MM.1S (cell line): ENCODE measurements at regions not wholly inside any gene's neighbourhood (a gene's known extent, or its start where the extent isn't known, plus 50 kb on each side); places are given as distances from the start of the nearest gene placed in this dataset.

Source experiments
- DNase-seq: peaks from one replicate; pipeline ENCODE4 v3.0.0-alpha.2; 2015
- H2AFZ ChIP-seq: fragments of 300-600 bp; sonication (generic); 2 replicates; pipeline ENCODE4 v1.6.0; 2016; ENCODE audit warnings: antibody characterized with exemption, low read length
- H3F3A ChIP-seq: fragments of 300-600 bp; sonication (generic); 2 replicates; pipeline ENCODE4 v1.6.1; 2016; ENCODE audit warnings: mild to moderate bottlenecking, antibody characterized with exemption, low read length, moderate library complexity, mixed read lengths; ENCODE audit not compliant: insufficient read depth
- H3K27ac ChIP-seq: fragments of 300-600 bp; sonication (generic); 2 replicates; pipeline ENCODE4 v1.5.1; 2016; ENCODE audit warnings: mild to moderate bottlenecking, low read length
- H3K27me3 ChIP-seq: fragments of 300-600 bp; sonication (generic); replicated peaks from 2 replicates; pipeline ENCODE4 v1.6.0; 2016; ENCODE audit warnings: low read length; ENCODE audit not compliant: insufficient read depth
- H3K36me3 ChIP-seq: fragments of 300-600 bp; sonication (generic); replicated peaks from 2 replicates; pipeline ENCODE4 v1.6.1; 2016; ENCODE audit warnings: mild to moderate bottlenecking, low read length, mixed read lengths; ENCODE audit not compliant: insufficient read depth
- H3K4me1 ChIP-seq: fragments of 300-600 bp; sonication (generic); 2 replicates; pipeline ENCODE4 v1.6.1; 2016; ENCODE audit warnings: low read length, mixed read lengths
- H3K4me2 ChIP-seq: fragments of 300-600 bp; sonication (generic); 2 replicates; pipeline ENCODE4 v1.6.0; 2016; ENCODE audit warnings: low read depth, low read length
- H3K4me3 ChIP-seq: fragments of 300-600 bp; sonication (generic); 2 replicates; pipeline ENCODE4 v1.5.1; 2016; ENCODE audit warnings: low read length, mixed read lengths
- H3K79me2 ChIP-seq: fragments of 300-600 bp; sonication (generic); 2 replicates; pipeline ENCODE4 v1.6.1; 2016; ENCODE audit warnings: mixed run types, low read length, mixed read lengths
- H3K9ac ChIP-seq: fragments of 300-600 bp; sonication (generic); 2 replicates; pipeline ENCODE4 v1.6.1; 2016; ENCODE audit warnings: low read length, mixed read lengths
- H3K9me2 ChIP-seq: fragments of 300-600 bp; sonication (generic); replicated peaks from 2 replicates; pipeline ENCODE4 v1.6.1; 2016; ENCODE audit warnings: mild to moderate bottlenecking, low read length, mixed read lengths; ENCODE audit not compliant: insufficient read depth
- H3K9me3 ChIP-seq: fragments of 300-600 bp; sonication (generic); replicated peaks from 2 replicates; pipeline ENCODE4 v1.6.1; 2016; ENCODE audit warnings: mild to moderate bottlenecking, low read length, mixed read lengths; ENCODE audit not compliant: insufficient read depth
- H4K20me1 ChIP-seq: fragments of 300-600 bp; sonication (generic); 2 replicates; pipeline ENCODE4 v1.6.1; 2016; ENCODE audit warnings: mild to moderate bottlenecking, low read length, moderate library complexity, mixed read lengths; ENCODE audit not compliant: insufficient read depth
- EZH2 ChIP-seq: fragments of 300-600 bp; sonication (generic); optimal IDR thresholded peaks from 2 replicates; pipeline ENCODE3; 2017; ENCODE audit warnings: low read depth, mild to moderate bottlenecking, antibody characterized with exemption, low read length, mixed read lengths
- EZH2phosphoT487 ChIP-seq: fragments of 300-600 bp; sonication (generic); IDR thresholded peaks from 2 replicates; pipeline ENCODE4 v1.6.1; 2018; ENCODE audit warnings: antibody characterized with exemption, low read length
- TF ChIP-seq, protein P1 (sequence below): fragments of 300-600 bp; sonication (generic); IDR thresholded peaks from 2 replicates; pipeline ENCODE4 v1.5.1; 2016; ENCODE audit warnings: antibody characterized with exemption, low read length, mixed read lengths

DNA sequence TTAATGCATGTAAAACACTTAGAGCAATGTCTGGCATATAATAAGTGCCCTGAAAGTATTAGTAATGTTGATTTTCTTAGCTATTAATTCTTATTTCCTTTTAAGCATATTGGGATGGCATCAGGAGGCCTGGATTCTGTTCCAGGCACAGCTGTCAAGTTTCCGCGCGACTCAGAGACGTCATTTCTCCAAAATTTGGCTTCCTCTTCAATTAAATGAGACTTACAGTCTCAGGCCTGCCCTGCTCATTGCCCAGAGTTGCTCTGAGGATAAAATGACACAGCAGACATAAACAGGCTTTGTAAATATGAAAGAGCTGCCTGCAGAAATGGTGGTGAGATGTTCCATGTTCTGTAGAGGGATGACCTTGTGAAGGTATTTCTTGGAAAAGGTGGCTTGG is 159.8 kb upstream of the GLRA1 start:
- Histone ChIP-seq H3K36me3 (no peaks in the 10 kb centered on the region), H3K4me3 (no peak overlapping the region), H3K4me2 (no peak overlapping the region), H3K9me3 (no peaks in the 10 kb centered on the region), H3K27me3 (no peaks in the 10 kb centered on the region), H3K4me1 (no peaks in the 10 kb centered on the region), H3K9ac (no peak overlapping the region), H3F3A (no peaks in the 10 kb centered on the region), H3K9me2 (no peaks in the 10 kb centered on the region), H2AFZ (no peak overlapping the region), H4K20me1 (no peaks in the 10 kb centered on the region), H3K79me2 (no peaks in the 10 kb centered on the region), H3K27ac (no peak overlapping the region)
- TF ChIP-seq EZH2 (no peak), EZH2phosphoT487 (no peak)
- TF ChIP-seq, protein P1, sequence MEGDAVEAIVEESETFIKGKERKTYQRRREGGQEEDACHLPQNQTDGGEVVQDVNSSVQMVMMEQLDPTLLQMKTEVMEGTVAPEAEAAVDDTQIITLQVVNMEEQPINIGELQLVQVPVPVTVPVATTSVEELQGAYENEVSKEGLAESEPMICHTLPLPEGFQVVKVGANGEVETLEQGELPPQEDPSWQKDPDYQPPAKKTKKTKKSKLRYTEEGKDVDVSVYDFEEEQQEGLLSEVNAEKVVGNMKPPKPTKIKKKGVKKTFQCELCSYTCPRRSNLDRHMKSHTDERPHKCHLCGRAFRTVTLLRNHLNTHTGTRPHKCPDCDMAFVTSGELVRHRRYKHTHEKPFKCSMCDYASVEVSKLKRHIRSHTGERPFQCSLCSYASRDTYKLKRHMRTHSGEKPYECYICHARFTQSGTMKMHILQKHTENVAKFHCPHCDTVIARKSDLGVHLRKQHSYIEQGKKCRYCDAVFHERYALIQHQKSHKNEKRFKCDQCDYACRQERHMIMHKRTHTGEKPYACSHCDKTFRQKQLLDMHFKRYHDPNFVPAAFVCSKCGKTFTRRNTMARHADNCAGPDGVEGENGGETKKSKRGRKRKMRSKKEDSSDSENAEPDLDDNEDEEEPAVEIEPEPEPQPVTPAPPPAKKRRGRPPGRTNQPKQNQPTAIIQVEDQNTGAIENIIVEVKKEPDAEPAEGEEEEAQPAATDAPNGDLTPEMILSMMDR: no peak
- DNase-seq: no peak

DNA sequence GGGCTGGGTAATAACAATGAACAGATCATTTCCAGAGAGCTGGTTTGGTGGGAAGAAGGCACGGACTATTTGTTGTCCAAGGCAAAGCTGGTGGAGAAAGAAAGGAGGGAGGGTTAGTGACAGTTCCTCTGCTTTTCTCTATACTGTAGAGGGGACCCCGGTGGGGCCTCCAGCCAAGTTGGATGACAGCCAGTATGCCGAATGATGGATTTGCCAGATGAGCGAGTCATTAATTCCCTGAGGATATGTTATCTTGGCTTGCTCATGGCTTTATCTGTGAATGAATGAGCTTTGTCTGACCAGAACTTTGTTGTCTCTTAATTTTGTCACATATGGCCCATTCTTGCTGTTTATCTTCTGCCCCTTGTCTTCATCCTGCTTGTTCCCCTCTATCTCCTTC is 158.6 kb upstream of the GLRA1 start:
- H3K4me2 ChIP-seq: no peak overlapping the region
- no peaks in the 10 kb centered on the region for H3K36me3 ChIP-seq
- H3K4me3 ChIP-seq: no peak overlapping the region
- H3F3A ChIP-seq: no peaks in the 10 kb centered on the region
- H4K20me1 ChIP-seq: no peaks in the 10 kb centered on the region
- H3K9ac ChIP-seq: no peak overlapping the region
- H3K9me3 ChIP-seq: no peaks in the 10 kb centered on the region
- no peak for DNase-seq
- H3K27me3 ChIP-seq: no peaks in the 10 kb centered on the region
- no peak for TF ChIP-seq EZH2
- TF ChIP-seq, protein P1: no peak
- no peak for TF ChIP-seq EZH2phosphoT487
- no peaks in the 10 kb centered on the region for H3K9me2 ChIP-seq
- no peak overlapping the region for H2AFZ ChIP-seq
- H3K79me2 ChIP-seq: no peaks in the 10 kb centered on the region
- H3K27ac ChIP-seq: no peak overlapping the region
- H3K4me1 ChIP-seq: no peaks in the 10 kb centered on the region

DNA sequence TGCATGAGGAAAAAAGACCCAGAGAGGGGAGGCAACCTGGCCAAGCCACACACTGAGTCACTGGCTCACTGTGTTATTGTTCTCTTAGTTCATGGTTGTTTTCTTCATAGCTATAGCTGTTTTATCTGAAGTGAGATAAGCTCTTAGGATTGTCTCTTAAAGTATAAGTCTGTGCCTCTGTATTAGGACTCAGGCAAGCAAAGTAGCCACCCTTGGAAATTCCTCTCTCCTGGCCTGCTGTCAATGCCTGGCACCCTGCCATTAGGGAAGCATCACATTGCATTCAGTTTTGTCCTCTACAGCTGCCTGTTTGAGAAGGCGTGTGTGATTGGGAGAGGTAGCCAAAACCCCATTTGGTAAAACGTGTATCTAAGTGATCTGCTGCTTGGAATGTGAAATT is 147.4 kb upstream of the GLRA1 start:
- Histone ChIP-seq H3K9me3 (no peaks in the 10 kb centered on the region), H3K36me3 (no peaks in the 10 kb centered on the region), H3K4me3 (no peak overlapping the region), H3K4me1 (no peaks in the 10 kb centered on the region), H3K79me2 (no peaks in the 10 kb centered on the region), H3K27me3 (no peaks in the 10 kb centered on the region), H2AFZ (no peak overlapping the region), H3K4me2 (no peak overlapping the region), H3F3A (no peaks in the 10 kb centered on the region), H4K20me1 (no peaks in the 10 kb centered on the region), H3K9ac (no peak overlapping the region), H3K27ac (no peak overlapping the region), H3K9me2 (no peaks in the 10 kb centered on the region)
- no peak for DNase-seq
- no peak for TF ChIP-seq EZH2phosphoT487
- no peak for TF ChIP-seq EZH2
- TF ChIP-seq, protein P1: no peak
